Middle frontal gyrus (tissue), 1 donor: ENCODE measurements at regions not wholly inside any gene's neighbourhood (a gene's known extent, or its start where the extent isn't known, plus 50 kb on each side); places are given as distances from the start of the nearest gene placed in this dataset.
"Not testable (repeated sequence)": the region's sequence is repeated elsewhere in the genome, so short reads cannot be mapped to it uniquely, and the experiment has no call there.

Source experiments
- DNase-seq: peaks from one replicate; pipeline ENCODE4 v3.0.0-alpha.2; 2015; ENCODE audit warnings: low spot score; ENCODE audit errors: extremely low spot score

GRCh38 chr4:65265526-65265925 is 404.8 kb downstream of the EPHA5 start:
- no peak for DNase-seq

DNA sequence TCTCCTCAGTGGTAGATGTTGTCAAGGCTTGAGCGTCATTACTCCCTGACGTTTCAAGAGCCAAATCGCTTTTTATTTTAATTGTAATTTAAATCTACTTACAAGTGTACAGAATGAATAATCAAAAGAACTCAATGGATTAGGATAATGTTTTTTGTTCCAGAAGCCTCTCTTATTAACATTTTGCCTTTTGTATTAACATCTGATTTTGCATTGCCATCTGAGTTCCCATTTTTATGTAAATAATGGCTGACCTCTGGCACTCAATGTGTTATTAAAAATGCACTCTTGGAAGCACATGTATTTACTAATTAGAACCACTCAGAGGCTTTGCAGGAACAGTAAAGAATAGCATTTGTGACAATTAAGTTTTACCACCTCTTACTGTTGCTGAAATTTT is 411.0 kb downstream of the EPHA5 start:
- no peak for DNase-seq

GRCh38 chr4:65250916-65251315 is 419.4 kb downstream of the EPHA5 start:
- DNase-seq = no peak

DNA sequence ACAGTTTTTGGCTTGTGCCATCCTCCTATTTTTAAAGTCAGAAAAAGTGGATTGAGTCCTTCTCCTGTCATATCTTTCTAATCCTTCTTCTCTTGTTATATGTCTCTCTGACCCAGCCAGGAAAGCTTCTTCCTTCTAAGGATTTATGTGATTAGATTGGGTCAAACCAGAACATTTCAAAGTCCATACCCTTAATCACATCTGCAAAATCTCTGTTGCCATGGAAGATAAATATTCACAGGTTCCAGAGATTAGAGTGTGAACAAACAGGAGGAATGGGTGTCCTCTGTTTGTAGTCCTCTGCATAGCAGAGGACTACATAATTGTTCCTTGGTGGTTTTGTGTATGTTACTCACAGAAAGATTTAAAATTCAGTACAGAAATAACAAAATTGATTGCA is 421.2 kb downstream of the EPHA5 start:
- DNase-seq = no peak

DNA sequence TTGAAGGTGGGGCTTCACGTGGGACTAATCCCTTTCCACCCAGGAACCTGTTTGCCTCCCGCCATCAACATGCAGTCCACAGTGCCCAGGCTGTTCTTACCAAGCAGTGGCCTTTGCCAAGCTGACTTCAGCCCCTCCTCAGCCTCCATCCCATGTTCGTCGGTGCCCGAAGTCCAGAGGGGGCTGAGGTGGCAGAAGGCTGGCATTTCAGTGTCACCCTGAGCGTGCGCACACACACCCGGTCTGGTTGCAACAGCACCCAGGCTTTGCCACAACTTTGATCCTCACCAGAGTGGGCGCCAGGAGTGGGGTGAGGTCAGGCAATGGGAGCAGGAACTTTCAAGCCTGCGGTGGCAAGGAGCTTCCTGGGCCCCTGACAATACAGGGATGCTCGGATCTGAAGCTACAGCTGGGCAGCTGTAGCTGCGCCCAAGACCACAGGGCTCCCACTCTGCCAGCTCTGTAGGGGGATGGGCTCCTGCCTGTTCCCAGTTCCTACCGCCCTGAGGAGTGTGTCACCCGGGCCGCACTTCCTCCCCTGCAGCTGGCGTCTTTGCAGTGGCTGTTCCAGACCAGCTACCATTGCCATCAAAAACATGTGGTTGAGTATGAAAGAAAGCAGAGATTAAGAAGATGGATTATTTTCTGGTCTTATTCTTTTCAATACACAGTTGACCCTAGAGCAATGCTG is 428.0 kb downstream of the EPHA5 start:
- DNase-seq = no peak

GRCh38 chr4:65241257-65241997 is 428.9 kb downstream of the EPHA5 start:
- DNase-seq = no peak

DNA sequence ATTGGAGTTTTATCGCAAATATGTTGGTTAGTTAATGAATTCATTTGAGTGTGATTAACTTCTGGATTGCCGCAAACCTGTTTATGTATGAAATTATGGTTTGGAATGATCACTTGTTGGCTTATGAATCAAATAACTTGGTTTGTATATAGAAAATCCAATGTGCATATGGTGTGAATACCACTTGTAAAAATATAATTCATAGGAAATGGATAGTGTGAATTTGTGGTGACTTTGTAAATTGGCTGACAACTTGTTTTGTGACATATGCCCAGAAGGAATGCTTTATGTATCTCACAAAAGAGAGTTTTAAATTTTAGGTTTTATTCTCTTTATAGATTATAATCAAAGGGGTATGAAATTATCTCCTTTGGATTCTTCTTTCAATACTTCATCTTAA is 436.2 kb downstream of the EPHA5 start:
- DNase-seq = no peak

DNA sequence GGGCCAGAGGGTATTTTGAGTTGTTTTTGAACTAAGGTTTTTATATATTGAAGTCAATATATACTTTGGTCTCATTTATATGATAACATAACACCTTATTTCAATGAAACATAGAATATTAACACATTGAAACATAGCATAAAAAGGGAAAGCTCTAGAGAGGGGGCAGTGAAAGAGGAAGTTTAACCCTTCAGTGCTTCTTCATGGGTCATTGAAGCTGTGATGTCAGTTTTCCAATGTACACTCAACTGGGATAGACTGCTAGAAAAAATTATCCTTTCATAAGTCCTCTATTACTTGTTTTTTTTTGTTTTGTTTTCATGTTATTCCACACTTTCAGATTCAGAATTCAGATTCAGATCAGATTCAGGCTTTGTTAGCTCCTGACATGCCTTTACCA is 442.7 kb downstream of the EPHA5 start:
- no peak for DNase-seq

DNA sequence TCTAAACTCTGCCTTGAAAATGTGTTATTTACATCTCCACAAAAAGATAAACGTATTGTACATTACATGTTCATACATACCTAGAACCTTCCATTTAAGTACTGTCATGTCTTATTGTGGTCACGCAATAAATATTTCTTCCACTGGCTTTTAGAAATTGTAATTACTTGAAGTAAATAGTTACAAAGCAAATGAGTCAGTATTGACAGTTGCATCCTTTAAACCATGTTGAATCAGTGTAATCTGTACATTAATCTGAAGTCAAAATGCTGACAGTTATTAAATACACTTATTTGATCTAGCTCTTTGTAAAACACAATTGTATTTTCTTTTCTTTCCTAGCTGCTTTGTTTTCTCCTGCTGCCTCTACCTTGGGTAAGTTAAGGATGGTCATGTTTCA is 446.7 kb downstream of the EPHA5 start:
- no peak for DNase-seq

DNA sequence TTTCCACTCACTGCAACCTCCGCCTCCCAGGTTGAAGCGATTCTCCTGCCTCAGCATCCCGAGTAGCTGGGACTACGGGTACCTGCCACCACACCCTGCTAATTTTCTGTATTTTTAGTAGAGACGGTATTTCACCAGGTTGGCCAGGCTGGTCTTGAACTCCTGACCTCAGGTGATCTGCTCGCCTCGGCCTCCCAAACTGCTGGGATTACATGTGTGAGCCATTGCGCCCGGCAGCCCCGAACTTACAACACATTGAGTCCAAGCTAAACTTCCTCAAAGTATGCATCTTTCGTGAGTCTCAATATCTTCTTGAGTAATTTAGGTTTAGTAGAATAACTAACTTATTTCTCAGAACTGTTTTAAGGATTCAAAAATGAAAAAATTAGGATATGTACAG is 447.2 kb downstream of the EPHA5 start:
- DNase-seq = not testable (repeated sequence)

GRCh38 chr4:65217179-65217578 is 453.1 kb downstream of the EPHA5 start:
- no peak for DNase-seq

DNA sequence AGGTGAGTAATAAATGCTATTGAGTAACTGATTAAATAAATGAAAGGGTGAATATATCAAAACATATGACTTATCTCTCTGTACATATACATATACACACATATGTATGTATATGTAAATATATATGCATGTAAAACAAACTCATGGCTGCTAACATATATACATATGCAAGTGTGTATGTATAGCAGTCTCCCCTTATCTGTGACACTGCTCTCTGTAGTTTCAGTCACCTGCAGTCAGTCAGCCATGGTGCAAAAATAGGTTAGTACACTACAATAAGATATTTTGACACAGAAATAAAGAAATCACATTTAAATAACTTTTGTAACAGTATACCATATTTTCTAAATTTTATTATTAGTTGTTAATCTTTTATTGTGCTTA is 467.4 kb downstream of the EPHA5 start:
- DNase-seq = no peak

DNA sequence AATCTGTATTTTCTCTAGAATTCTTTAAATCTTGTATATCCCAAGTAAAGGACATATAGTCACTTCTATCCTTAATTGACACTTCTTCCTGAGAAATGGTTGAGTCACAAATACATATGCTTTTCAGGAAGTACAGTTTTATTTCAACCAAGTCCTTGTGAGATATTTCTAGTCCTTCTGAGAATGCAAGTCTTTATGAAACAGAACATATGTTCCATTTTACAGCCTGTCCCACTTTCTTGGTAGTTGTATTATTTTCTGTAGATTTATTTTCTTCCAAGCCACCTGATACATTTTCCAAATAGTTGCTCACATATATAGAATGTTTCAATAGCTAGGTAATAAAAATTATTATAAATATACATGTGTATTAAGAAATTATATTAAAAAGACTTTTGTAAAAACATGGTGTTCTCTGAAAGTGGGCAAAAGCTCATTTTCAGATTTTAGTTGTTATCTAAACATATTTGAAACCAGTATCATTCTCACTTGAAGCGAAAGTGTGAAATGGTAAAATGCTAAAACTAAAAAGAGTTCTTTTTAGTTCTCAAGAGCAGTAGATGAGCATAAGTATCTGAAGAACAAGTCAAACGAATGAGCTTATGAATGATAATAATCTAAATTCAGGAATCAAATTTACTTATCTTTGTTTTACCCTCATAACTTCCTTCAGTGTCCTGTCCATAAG is 468.0 kb downstream of the EPHA5 start:
- no peak for DNase-seq

- DNase-seq = no peak
These were observed 474.6 kb downstream of the EPHA5 start for GRCh38 chr4:65195666-65196065.

GRCh38 chr4:65195002-65195401 is 475.3 kb downstream of the EPHA5 start:
- DNase-seq = no peak

DNA sequence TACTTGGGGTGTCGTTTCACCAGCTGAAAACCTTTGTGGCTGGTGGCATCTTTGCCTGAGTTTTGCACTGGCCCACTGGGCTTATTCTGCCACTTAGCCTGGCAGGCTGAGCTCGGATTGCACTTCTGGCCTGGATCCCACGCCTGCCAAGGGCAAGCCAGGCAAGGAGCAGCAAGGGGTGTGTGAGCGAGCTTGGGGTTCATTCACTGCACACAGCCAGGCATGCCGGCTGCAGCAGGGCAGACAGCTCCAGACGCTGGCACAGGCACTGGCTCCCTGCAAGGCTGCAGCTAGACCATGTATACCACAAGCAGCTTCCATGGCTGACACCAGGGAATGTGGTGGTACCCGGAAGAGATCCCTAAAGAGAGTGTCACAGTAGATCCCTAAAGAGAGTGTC is 476.3 kb downstream of the EPHA5 start:
- DNase-seq = no peak

GRCh38 chr4:65190780-65191179 is 479.5 kb downstream of the EPHA5 start:
- DNase-seq = no peak

DNA sequence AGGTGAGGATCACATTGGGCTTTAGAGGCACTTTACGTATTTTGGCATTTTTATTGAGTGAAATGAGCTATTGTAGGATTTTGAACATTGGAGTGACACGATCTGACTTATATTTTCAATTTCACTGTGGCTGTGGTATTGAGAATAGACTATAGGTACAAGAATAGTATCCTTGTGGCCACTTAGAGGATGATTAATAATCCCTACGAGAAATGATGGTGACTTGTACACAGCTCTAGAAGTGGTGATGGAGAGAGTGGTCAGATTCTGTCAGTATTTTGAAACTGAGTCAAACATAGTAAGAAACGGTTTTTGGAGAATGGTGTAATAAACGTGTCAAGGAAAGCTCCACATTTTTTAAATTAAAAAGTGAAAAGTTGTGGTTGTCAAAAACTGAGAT is 494.7 kb downstream of the EPHA5 start:
- DNase-seq = no peak

GRCh38 chr4:65170768-65171514 is 499.3 kb downstream of the EPHA5 start:
- no peak for DNase-seq

GRCh38 chr4:65167719-65168118 is 502.6 kb downstream of the EPHA5 start:
- DNase-seq = no peak

DNA sequence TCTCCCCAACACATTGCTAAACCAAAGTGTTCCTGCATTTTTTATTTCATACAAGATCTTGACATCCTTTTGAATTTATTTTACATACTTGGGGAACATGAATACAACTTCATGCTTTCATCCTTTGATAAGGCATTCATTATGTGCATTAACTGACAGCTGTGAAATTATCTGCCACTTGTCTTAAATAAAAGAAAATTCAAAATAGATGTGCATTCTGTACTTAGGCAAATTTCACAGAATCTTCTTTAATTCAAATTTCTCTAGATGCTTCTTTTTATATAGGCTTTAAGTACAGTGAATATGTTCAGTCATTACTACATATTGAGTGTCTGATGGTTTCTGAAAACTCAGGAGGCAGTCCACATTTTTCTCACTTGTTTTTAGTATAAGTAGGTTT is 518.1 kb downstream of the EPHA5 start:
- DNase-seq = no peak

DNA sequence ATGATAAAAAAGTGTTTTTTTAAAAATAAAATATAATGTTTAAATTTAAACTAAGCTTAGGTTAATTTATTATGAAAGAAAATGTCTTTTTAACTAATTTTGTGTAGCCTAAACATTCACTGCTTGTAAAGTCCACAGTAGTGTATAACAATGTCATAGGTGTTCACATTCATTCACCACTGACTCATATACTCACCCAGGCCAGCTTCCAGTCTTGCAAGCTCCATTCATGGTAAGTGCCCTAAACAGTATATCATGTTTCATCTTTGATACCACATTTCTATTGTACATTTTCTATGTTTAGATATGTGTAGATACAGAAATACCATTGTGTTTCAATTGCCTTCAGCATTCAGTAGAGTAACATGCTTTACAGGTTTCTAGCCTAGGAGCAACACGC is 530.3 kb downstream of the EPHA5 start:
- DNase-seq = no peak
